WTC11 (cell line): ENCODE measurements at regions not wholly inside any gene's neighbourhood (a gene's known extent, or its start where the extent isn't known, plus 50 kb on each side); places are given as distances from the start of the nearest gene placed in this dataset.

ENCODE experiments used
- ATAC-seq: fragments of 200-7000 bp; cut with Tn5 transposase; 2 replicates; pipeline ENCODE4 v1.10.0; 2021; ENCODE audit warnings: mild to moderate bottlenecking, moderate library complexity
- CTCF ChIA-PET: fragments of 300-600 bp; sonication (Branson Sonifier 250); formaldehyde crosslinking; loops from one replicate; lab custom pipeline; 2021; ENCODE audit warnings: antibody characterized with exemption; lab: Charles Lee
- POLR2A ChIA-PET: fragments of 350-600 bp; sonication (Branson Sonifier 250); formaldehyde crosslinking; loops from one replicate; lab custom pipeline; 2021; ENCODE audit warnings: antibody characterized with exemption; lab: Charles Lee
- DNase-seq: peaks from one replicate; pipeline ENCODE4 v3.0.0; 2021; ENCODE audit warnings: low spot score
- H3K27ac Mint-ChIP-seq: 2 replicates; pipeline ENCODE4 v1.8.0; 2021; ENCODE audit warnings: mixed read lengths
- H3K27me3 Mint-ChIP-seq: 2 replicates; pipeline ENCODE4 v1.8.0; 2021; ENCODE audit warnings: low read depth, mild to moderate bottlenecking, moderate library complexity, mixed read lengths
- H3K36me3 Mint-ChIP-seq: 2 replicates; pipeline ENCODE4 v1.8.0; 2021; ENCODE audit warnings: mixed read lengths
- H3K4me1 Mint-ChIP-seq: 2 replicates; pipeline ENCODE4 v1.8.0; 2022; ENCODE audit warnings: mixed read lengths
- H3K4me3 Mint-ChIP-seq: 2 replicates; pipeline ENCODE4 v1.8.0; 2021; ENCODE audit warnings: mild to moderate bottlenecking, moderate library complexity, mixed read lengths
- H3K9me3 Mint-ChIP-seq: 2 replicates; pipeline ENCODE4 v1.8.0; 2021; ENCODE audit warnings: mixed read lengths
- CBFB ChIP-seq: sonication (generic); formaldehyde crosslinking; IDR thresholded peaks from 2 replicates; pipeline ENCODE4 v1.8.1; 2022; ENCODE audit warnings: mild to moderate bottlenecking, low read depth, missing genetic modification reagents
- FOXP1 ChIP-seq: sonication (generic); formaldehyde crosslinking; IDR thresholded peaks from 2 replicates; pipeline ENCODE4 v1.8.0; 2022; ENCODE audit warnings: missing genetic modification reagents, mild to moderate bottlenecking, moderate library complexity, borderline replicate concordance
- GABPB1 ChIP-seq: sonication (generic); formaldehyde crosslinking; IDR thresholded peaks from 2 replicates; pipeline ENCODE4 v1.8.1; 2023; ENCODE audit warnings: mild to moderate bottlenecking, missing genetic modification reagents
- MXD4 ChIP-seq: fragments of 250-450 bp; sonication (Bioruptor Pico); IDR thresholded peaks from 2 replicates; pipeline ENCODE4 v1.8.0; 2021; ENCODE audit warnings: mild to moderate bottlenecking, moderate library complexity, borderline replicate concordance
- RELA ChIP-seq: sonication (generic); formaldehyde crosslinking; IDR thresholded peaks from 2 replicates; pipeline ENCODE4 v1.8.1; 2022; ENCODE audit warnings: missing genetic modification reagents, mild to moderate bottlenecking, borderline replicate concordance
- ZNF121 ChIP-seq: sonication (generic); formaldehyde crosslinking; IDR thresholded peaks from 2 replicates; pipeline ENCODE4 v1.8.0; 2023; ENCODE audit warnings: missing genetic modification reagents
- ZNF317 ChIP-seq: sonication (generic); formaldehyde crosslinking; IDR thresholded peaks from 2 replicates; pipeline ENCODE4 v1.8.1; 2023; ENCODE audit warnings: low read depth, mild to moderate bottlenecking, moderate library complexity, missing genetic modification reagents, borderline replicate concordance
- TF ChIP-seq, protein P1 (sequence below): fragments of 250-450 bp; sonication (Bioruptor Pico); conservative IDR thresholded peaks from 2 replicates; pipeline ENCODE4 v1.9.0; 2021; ENCODE audit warnings: mild to moderate bottlenecking
- TF ChIP-seq, protein P2 (sequence below): sonication (generic); formaldehyde crosslinking; IDR thresholded peaks from 2 replicates; pipeline ENCODE4 v1.8.0; 2022; ENCODE audit warnings: mild to moderate bottlenecking, missing genetic modification reagents
- TF ChIP-seq, protein P3 (sequence below): fragments of 250-450 bp; sonication (Bioruptor Pico); IDR thresholded peaks from 2 replicates; pipeline ENCODE4 v1.9.0; 2021; ENCODE audit warnings: mild to moderate bottlenecking
- TF ChIP-seq, protein P4 (sequence below): fragments of 250-450 bp; sonication (Bioruptor Pico); IDR thresholded peaks from 2 replicates; pipeline ENCODE4 v1.9.0; 2021; ENCODE audit warnings: moderate library complexity, mild to moderate bottlenecking, inconsistent platforms, borderline replicate concordance
- TF ChIP-seq, protein P5 (sequence below): sonication (generic); formaldehyde crosslinking; IDR thresholded peaks from 2 replicates; pipeline ENCODE4 v1.8.1; 2023; ENCODE audit warnings: mild to moderate bottlenecking, missing genetic modification reagents
- TF ChIP-seq, protein P6 (sequence below): fragments of 200-600 bp; IDR thresholded peaks from 2 replicates; pipeline ENCODE4 v1.8.0; 2022; ENCODE audit warnings: antibody characterized with exemption
- TF ChIP-seq, protein P7 (sequence below): sonication (generic); formaldehyde crosslinking; IDR thresholded peaks from 2 replicates; pipeline ENCODE4 v1.8.1; 2022; ENCODE audit warnings: low read depth, missing genetic modification reagents, borderline replicate concordance

DNA sequence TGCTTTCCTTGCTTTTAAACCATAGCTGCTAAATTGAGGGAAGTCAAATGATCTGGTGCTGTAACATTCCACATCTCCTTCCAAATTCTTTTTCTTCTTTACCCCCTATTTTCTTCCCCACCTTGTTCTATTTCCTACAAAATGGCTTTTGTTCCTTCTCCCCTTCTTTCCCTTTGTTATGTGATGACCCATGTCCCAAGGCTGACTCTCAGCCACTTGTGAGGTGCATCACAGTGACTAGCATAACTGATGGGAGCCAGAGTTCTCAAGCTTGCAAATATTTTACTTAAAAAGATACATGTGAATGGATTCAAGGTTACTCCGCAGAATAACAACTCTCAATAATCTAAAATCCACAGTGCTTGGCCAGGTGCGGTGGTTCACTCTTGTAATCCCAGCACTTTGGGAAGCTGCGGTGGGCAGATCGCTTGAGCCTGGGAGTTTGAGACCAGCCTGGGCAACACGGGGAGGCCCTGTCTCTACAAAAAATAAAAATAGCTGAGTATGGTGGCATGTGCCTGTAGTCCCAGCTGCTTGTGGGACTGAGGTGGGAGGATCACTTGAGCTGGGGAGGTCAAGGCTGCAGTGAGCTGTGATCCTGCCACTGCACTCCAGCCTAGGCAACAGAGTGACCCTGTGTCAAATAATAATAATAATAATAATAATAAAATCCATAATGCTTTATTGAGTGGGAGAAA, 100.1 kb upstream of the CERS6 start (continued):
- TF ChIP-seq, protein P1, sequence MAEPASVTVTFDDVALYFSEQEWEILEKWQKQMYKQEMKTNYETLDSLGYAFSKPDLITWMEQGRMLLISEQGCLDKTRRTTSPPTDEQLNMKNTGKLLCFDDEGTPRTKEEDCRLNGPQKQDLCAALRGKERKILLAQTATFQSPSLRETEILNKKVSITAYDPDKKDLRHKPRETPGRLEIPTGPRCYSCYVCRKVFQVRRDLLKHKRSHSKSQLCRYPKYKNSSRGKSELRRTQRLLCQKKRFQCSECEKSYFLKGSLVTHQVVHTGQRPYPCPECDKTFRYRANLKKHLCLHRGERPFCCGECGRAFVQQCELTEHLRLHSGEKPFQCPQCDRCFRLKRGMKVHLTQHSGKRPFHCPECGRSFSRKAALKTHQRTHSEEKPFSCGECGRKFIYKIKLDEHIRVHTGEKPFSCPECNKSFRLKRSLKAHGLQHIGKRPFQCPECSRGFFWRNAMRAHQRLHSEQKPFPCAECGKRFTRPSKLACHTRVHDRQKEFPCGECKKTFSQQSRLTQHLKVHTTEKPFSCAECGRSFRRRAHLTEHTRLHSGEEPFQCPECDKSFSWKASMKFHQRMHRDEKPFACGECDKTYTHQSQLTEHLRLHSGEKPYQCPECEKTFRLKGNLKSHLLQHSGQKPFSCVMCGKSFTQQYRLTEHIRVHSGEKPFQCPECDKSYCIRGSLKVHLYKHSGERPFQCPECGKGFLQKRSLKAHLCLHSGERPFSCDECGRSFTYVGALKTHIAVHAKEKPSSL (CRISPR knock-in tag): no peak
- TF ChIP-seq, all 79 proteins: peak for 0

DNA sequence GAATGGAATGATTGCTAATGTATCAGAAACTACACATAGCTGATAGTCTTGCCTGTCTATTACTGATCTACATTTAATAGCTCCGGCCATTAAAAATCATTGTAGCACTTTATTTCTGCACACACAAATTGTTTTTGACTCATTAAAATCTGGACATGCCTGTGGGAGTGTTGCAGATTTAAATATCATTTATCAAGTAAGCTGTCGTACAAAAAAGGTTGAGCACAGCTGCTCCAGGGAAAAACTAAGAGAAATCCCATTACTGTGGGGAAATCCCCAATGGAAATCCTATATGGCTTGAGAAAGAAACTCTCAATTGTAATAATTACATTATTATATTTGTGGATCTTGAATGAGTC, 99.6 kb upstream of the CERS6 start:
- no peak for ATAC-seq
- no peaks in the 10 kb centered on the region; the same call in 1 of the 2 replicates for H3K27me3 Mint-ChIP-seq
- peaks cover 15% of the 10 kb centered on the region for H3K4me1 Mint-ChIP-seq
- ChIA-PET POLR2A (no interaction called here), CTCF (interaction anchor here (1.5 to 2.5 kb wide), 3 partner anchors 9 to 331 kb away, joined by 5 to 13 read pairs (median 9); no protein-coding TSS in a partner anchor)
- TF ChIP-seq ZNF121 (no peak), RELA (CRISPR knock-in tag) (no peak)
- TF ChIP-seq, protein P2, sequence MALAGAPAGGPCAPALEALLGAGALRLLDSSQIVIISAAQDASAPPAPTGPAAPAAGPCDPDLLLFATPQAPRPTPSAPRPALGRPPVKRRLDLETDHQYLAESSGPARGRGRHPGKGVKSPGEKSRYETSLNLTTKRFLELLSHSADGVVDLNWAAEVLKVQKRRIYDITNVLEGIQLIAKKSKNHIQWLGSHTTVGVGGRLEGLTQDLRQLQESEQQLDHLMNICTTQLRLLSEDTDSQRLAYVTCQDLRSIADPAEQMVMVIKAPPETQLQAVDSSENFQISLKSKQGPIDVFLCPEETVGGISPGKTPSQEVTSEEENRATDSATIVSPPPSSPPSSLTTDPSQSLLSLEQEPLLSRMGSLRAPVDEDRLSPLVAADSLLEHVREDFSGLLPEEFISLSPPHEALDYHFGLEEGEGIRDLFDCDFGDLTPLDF (CRISPR knock-in tag): no peak
- TF ChIP-seq, protein P3, sequence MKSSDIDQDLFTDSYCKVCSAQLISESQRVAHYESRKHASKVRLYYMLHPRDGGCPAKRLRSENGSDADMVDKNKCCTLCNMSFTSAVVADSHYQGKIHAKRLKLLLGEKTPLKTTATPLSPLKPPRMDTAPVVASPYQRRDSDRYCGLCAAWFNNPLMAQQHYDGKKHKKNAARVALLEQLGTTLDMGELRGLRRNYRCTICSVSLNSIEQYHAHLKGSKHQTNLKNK (CRISPR knock-in tag): no peak
- TF ChIP-seq, protein P4, sequence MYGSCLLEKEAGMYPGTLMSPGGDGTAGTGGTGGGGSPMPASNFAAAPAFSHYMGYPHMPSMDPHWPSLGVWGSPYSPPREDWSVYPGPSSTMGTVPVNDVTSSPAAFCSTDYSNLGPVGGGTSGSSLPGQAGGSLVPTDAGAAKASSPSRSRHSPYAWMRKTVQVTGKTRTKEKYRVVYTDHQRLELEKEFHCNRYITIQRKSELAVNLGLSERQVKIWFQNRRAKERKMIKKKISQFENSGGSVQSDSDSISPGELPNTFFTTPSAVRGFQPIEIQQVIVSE (CRISPR knock-in tag): no peak
- TF ChIP-seq, protein P5, sequence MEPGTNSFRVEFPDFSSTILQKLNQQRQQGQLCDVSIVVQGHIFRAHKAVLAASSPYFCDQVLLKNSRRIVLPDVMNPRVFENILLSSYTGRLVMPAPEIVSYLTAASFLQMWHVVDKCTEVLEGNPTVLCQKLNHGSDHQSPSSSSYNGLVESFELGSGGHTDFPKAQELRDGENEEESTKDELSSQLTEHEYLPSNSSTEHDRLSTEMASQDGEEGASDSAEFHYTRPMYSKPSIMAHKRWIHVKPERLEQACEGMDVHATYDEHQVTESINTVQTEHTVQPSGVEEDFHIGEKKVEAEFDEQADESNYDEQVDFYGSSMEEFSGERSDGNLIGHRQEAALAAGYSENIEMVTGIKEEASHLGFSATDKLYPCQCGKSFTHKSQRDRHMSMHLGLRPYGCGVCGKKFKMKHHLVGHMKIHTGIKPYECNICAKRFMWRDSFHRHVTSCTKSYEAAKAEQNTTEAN (CRISPR knock-in tag): no peak
- peaks cover 20% of the 10 kb centered on the region for H3K9me3 Mint-ChIP-seq
- no peak overlapping the region for H3K4me3 Mint-ChIP-seq
- H3K36me3 Mint-ChIP-seq: peaks cover 19% of the 10 kb centered on the region
- no peak overlapping the region for H3K27ac Mint-ChIP-seq
- DNase-seq: no peak

DNA sequence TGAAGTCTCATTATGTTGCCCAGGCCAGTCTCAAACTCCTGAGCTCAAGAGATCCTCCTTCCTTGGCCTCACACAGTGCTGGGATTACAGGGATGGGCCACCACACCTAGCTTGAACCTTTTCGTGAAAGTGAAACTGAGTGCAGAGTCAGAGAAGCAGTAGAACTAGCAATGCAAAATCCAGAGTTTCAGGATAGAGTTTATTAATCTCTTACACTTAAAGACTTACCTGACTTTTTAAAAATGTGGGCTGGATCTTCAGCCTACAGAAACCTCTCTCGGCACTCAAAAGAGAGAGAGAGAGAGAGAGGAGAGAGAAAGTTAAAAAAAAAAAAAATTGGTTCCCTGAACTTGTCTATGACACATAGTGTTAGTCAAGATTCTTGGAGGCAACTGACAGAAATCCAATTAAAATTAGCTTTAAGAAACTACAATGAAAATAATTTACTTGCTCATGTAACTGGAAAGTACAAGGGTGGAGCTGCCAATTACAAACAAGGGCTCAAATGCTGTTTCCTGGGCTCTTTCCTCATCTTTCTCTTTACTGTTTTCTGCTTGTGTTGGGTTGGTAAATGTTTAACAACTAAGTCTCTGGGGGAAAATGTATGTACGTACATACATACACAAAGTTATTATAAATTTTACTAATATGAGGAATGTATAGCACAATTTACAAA, 98.1 kb upstream of the CERS6 start:
- Mint-ChIP-seq H3K4me3 (no peak overlapping the region), H3K4me1 (peaks cover 15% of the 10 kb centered on the region), H3K9me3 (peaks cover 14% of the 10 kb centered on the region), H3K27ac (no peak overlapping the region), H3K27me3 (no peaks in the 10 kb centered on the region; the same call in 1 of the 2 replicates), H3K36me3 (peaks cover 13% of the 10 kb centered on the region)
- ATAC-seq: no peak
- POLR2A ChIA-PET: no interaction called here
- CTCF ChIA-PET: interaction anchor here (2.5 kb wide), 1 partner anchor 11 kb away, joined by 13 read pairs; no protein-coding TSS in a partner anchor
- DNase-seq: no peak
- no peak for TF ChIP-seq GABPB1
- TF ChIP-seq ZNF317: no peak
- no peak for TF ChIP-seq FOXP1 (CRISPR knock-in tag)
- TF ChIP-seq, protein P6, sequence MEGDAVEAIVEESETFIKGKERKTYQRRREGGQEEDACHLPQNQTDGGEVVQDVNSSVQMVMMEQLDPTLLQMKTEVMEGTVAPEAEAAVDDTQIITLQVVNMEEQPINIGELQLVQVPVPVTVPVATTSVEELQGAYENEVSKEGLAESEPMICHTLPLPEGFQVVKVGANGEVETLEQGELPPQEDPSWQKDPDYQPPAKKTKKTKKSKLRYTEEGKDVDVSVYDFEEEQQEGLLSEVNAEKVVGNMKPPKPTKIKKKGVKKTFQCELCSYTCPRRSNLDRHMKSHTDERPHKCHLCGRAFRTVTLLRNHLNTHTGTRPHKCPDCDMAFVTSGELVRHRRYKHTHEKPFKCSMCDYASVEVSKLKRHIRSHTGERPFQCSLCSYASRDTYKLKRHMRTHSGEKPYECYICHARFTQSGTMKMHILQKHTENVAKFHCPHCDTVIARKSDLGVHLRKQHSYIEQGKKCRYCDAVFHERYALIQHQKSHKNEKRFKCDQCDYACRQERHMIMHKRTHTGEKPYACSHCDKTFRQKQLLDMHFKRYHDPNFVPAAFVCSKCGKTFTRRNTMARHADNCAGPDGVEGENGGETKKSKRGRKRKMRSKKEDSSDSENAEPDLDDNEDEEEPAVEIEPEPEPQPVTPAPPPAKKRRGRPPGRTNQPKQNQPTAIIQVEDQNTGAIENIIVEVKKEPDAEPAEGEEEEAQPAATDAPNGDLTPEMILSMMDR: no peak
- no peak for TF ChIP-seq CBFB (CRISPR knock-in tag)
- no peak for TF ChIP-seq MXD4
- TF ChIP-seq, protein P7, sequence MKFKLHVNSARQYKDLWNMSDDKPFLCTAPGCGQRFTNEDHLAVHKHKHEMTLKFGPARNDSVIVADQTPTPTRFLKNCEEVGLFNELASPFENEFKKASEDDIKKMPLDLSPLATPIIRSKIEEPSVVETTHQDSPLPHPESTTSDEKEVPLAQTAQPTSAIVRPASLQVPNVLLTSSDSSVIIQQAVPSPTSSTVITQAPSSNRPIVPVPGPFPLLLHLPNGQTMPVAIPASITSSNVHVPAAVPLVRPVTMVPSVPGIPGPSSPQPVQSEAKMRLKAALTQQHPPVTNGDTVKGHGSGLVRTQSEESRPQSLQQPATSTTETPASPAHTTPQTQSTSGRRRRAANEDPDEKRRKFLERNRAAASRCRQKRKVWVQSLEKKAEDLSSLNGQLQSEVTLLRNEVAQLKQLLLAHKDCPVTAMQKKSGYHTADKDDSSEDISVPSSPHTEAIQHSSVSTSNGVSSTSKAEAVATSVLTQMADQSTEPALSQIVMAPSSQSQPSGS (CRISPR knock-in tag): no peak
- TF ChIP-seq, all 79 proteins: peak for 0
